Liver (tissue), 8 donors: ENCODE measurements at regions not wholly inside any gene's neighbourhood (a gene's known extent, or its start where the extent isn't known, plus 50 kb on each side); places are given as distances from the start of the nearest gene placed in this dataset.

Source experiments
- DNase-seq: peaks from one replicate; pipeline ENCODE4 v3.0.0-alpha.2; 2017; ENCODE audit warnings: low spot score
- H3K27ac ChIP-seq, 2 donors: one replicate each; pipeline ENCODE4 v1.7.0; 2013; ENCODE audit warnings: inconsistent platforms in 2 of 2, low read length in 2 of 2, control low read depth in 1 of 2, low read depth in 1 of 2, mild to moderate bottlenecking in 1 of 2
- H3K27me3 ChIP-seq, 4 donors: one replicate each; pipeline versions ENCODE4 v1.6.1 to v1.7.0; 2013; ENCODE audit warnings: low read length in 3 of 4, inconsistent platforms in 1 of 4, mild to moderate bottlenecking in 1 of 4, moderate library complexity in 1 of 4; ENCODE audit not compliant: control insufficient read depth in 4 of 4, insufficient read depth in 4 of 4
- H3K36me3 ChIP-seq, 4 donors: one replicate each; pipeline versions ENCODE4 v1.6.1 to v1.7.0; 2013; ENCODE audit warnings: low read length in 3 of 4, mild to moderate bottlenecking in 3 of 4, low read depth in 1 of 4, moderate library complexity in 1 of 4; ENCODE audit not compliant: control insufficient read depth in 4 of 4, insufficient read depth in 3 of 4
- H3K4me1 ChIP-seq, 4 donors: one replicate each; pipeline versions ENCODE4 v1.6.1 to v1.7.0; 2013; ENCODE audit warnings: low read length in 3 of 4, mild to moderate bottlenecking in 3 of 4, moderate library complexity in 1 of 4; ENCODE audit not compliant: control insufficient read depth in 4 of 4, insufficient read depth in 4 of 4
- H3K4me3 ChIP-seq, 3 donors: one replicate each; pipeline versions ENCODE4 v1.6.1 to v1.7.0; 2013; ENCODE audit warnings: low read length in 3 of 3, control low read depth in 1 of 3, low read depth in 1 of 3, mild to moderate bottlenecking in 1 of 3
- H3K9ac ChIP-seq, 2 donors: one replicate each; pipeline ENCODE4 v1.7.0; 2013; ENCODE audit warnings: low read length in 2 of 2, mild to moderate bottlenecking in 2 of 2, moderate library complexity in 2 of 2, control low read depth in 1 of 2, low read depth in 1 of 2
- H3K9me3 ChIP-seq, 4 donors: one replicate each; pipeline versions ENCODE4 v1.6.1 to v1.7.0; 2013; ENCODE audit warnings: low read length in 3 of 4; ENCODE audit not compliant: control insufficient read depth in 4 of 4
- EGR1 ChIP-seq, 2 donors: IDR thresholded peaks; 2 replicates each; pipeline ENCODE4 v1.6.1; 2016 to 2018; ENCODE audit warnings: antibody characterized with exemption in 2 of 2, low read depth in 2 of 2
- FOXA1 ChIP-seq: IDR thresholded peaks from 2 replicates; pipeline ENCODE4 v1.6.1; 2016; ENCODE audit warnings: antibody characterized with exemption
- FOXA2 ChIP-seq: IDR thresholded peaks from 2 replicates; pipeline ENCODE4 v1.6.1; 2016; ENCODE audit warnings: antibody characterized with exemption
- GABPA ChIP-seq, 2 donors: IDR thresholded peaks in 1 of 2; conservative IDR thresholded peaks in 1 of 2; 2 replicates each; pipeline ENCODE4 v1.6.1; 2016; ENCODE audit warnings: antibody characterized with exemption in 2 of 2, mild to moderate bottlenecking in 1 of 2, moderate library complexity in 1 of 2
- HNF4A ChIP-seq, 2 donors: conservative IDR thresholded peaks; 2 replicates each; pipeline ENCODE4 v1.6.1; 2016; ENCODE audit warnings: antibody characterized with exemption in 2 of 2, mild to moderate bottlenecking in 2 of 2
- HNF4G ChIP-seq: IDR thresholded peaks from 2 replicates; pipeline ENCODE4 v1.6.1; 2016; ENCODE audit warnings: antibody characterized with exemption
- JUND ChIP-seq, 2 donors: IDR thresholded peaks; 2 replicates each; pipeline ENCODE4 v1.6.1; 2016; ENCODE audit warnings: antibody characterized with exemption in 2 of 2
- NR2F2 ChIP-seq: IDR thresholded peaks from 2 replicates; pipeline ENCODE4 v1.6.1; 2016; ENCODE audit warnings: antibody characterized with exemption
- RAD21 ChIP-seq, 2 donors: IDR thresholded peaks; 2 replicates each; pipeline ENCODE4 v1.6.1; 2016; ENCODE audit warnings: antibody characterized with exemption in 2 of 2, mild to moderate bottlenecking in 2 of 2
- RXRA ChIP-seq, 2 donors: IDR thresholded peaks; 2 replicates each; pipeline ENCODE4 v1.6.1; 2017 to 2018; ENCODE audit warnings: antibody characterized with exemption in 2 of 2, mild to moderate bottlenecking in 1 of 2
- SP1 ChIP-seq: IDR thresholded peaks from 2 replicates; pipeline ENCODE4 v1.6.1; 2018; ENCODE audit warnings: antibody characterized with exemption, mild to moderate bottlenecking
- TAF1 ChIP-seq: conservative IDR thresholded peaks from 2 replicates; pipeline ENCODE4 v1.6.1; 2016; ENCODE audit warnings: antibody characterized with exemption, mild to moderate bottlenecking
- YY1 ChIP-seq: IDR thresholded peaks from 2 replicates; pipeline ENCODE4 v1.6.1; 2016; ENCODE audit warnings: antibody characterized with exemption, mild to moderate bottlenecking
- WGBS: extraction: QIAGEN DNeasy Blood & Tissue Kit; methylation state at CpG from one replicate; pipeline ENCODE4 v1.1.7; 2013; 5-methylcytosine and 5-hydroxymethylcytosine counted together
- TF ChIP-seq, protein P1 (sequence below): IDR thresholded peaks from 2 replicates; pipeline ENCODE4 v1.6.1; 2016; ENCODE audit warnings: antibody characterized with exemption
- TF ChIP-seq, protein P2 (sequence below): IDR thresholded peaks from 2 replicates; pipeline ENCODE4 v1.6.1; 2016; ENCODE audit warnings: antibody characterized with exemption
- TF ChIP-seq, protein P3 (sequence below): IDR thresholded peaks from 2 replicates; pipeline ENCODE4 v1.6.1; 2016; ENCODE audit warnings: antibody characterized with exemption
- TF ChIP-seq, protein P4 (sequence below): fragments of 150-350 bp; IDR thresholded peaks from 2 replicates; pipeline ENCODE4 v1.5.1; 2017; ENCODE audit warnings: improper control_type of control experiment, low read depth, low read length; ENCODE audit not compliant: missing input control
- TF ChIP-seq, protein P5 (sequence below): IDR thresholded peaks from 2 replicates; pipeline ENCODE4 v1.6.1; 2016; ENCODE audit warnings: antibody characterized with exemption, mild to moderate bottlenecking
- donor health status: healthy.
- donor health status: healthy.
- donor health status: healthy.
- donor health status: healthy.
- donor health status: healthy.

DNA sequence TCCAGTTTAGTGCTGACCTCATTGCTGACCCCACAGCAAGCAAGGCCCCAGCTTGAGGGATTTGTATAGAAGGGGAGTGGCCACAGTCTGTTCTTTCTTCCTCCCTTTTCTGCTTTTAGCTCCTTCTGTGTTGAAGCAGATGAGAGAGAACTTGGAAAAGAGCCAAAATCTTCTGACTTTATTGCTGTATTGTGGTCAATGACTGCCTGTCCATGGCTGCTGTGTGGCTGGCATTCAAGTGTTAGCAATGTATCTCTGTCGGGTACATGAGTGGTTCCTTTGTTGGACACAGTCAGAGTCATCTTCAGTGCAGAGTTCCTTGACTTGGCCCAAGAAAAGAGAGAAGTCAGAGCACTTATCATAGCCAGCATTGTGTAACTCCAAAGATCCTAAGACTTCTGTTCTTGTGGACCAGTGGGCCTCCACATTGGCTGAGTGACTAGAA is 154.1 kb downstream of the LRRC70 start (continued):
- TF ChIP-seq FOXA1: no peak
- TF ChIP-seq, protein P1, sequence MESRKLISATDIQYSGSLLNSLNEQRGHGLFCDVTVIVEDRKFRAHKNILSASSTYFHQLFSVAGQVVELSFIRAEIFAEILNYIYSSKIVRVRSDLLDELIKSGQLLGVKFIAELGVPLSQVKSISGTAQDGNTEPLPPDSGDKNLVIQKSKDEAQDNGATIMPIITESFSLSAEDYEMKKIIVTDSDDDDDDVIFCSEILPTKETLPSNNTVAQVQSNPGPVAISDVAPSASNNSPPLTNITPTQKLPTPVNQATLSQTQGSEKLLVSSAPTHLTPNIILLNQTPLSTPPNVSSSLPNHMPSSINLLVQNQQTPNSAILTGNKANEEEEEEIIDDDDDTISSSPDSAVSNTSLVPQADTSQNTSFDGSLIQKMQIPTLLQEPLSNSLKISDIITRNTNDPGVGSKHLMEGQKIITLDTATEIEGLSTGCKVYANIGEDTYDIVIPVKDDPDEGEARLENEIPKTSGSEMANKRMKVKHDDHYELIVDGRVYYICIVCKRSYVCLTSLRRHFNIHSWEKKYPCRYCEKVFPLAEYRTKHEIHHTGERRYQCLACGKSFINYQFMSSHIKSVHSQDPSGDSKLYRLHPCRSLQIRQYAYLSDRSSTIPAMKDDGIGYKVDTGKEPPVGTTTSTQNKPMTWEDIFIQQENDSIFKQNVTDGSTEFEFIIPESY: no peak
- TF ChIP-seq, protein P2, sequence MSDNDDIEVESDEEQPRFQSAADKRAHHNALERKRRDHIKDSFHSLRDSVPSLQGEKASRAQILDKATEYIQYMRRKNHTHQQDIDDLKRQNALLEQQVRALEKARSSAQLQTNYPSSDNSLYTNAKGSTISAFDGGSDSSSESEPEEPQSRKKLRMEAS: no peak

DNA sequence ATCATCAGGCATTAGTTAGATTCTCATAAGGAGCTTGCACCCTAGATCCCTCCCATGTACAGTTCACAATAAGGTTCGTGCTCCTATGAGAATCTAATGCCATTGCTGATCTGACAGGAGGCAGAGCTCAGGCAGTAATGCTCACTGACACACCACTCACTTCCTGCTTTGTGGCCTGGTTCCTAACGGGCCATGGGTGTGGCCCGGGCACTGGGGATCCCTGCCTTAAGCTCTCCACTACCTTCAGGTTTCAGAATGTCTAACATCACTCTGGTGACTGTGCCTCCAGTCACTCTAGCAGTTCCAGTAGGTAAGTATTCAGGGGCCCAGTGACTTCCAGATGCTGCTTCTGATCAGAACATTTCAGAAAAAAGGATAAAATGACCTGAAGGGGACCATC is 152.4 kb downstream of the LRRC70 start:
- WGBS: 68% methylated on average over 3 of the region's 3 CpGs
- Histone ChIP-seq H3K36me3 (no peaks in the 10 kb centered on the region), H3K27ac (no peak overlapping the region), H3K4me1 (no peaks in the 10 kb centered on the region), H3K27me3 (no peaks in the 10 kb centered on the region), H3K4me3 (no peak overlapping the region), H3K9ac (no peak overlapping the region), H3K9me3 (no peaks in the 10 kb centered on the region)
- TF ChIP-seq GABPA (IDR thresholded peaks at IDR 0.05 in 1 of 2, conservative IDR thresholded peaks at IDR 0.05 in 1 of 2): no peak
- TF ChIP-seq EGR1 (IDR thresholded peaks at IDR 0.05; ENCODE audit: low read depth in 2 of 2): no peak
- TF ChIP-seq RAD21 (IDR thresholded peaks at IDR 0.05): no peak
- TF ChIP-seq HNF4A (conservative IDR thresholded peaks at IDR 0.05): no peak
- no peak for TF ChIP-seq FOXA1
- TF ChIP-seq, protein P1: no peak
- TF ChIP-seq RXRA (IDR thresholded peaks at IDR 0.05): no peak
- no peak for TF ChIP-seq NR2F2
- TF ChIP-seq, protein P3, sequence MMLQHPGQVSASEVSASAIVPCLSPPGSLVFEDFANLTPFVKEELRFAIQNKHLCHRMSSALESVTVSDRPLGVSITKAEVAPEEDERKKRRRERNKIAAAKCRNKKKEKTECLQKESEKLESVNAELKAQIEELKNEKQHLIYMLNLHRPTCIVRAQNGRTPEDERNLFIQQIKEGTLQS: no peak
- TF ChIP-seq YY1: no peak
- no peak for TF ChIP-seq JUND (IDR thresholded peaks at IDR 0.05)
- TF ChIP-seq, protein P2: no peak
- no peak for TF ChIP-seq FOXA2
- TF ChIP-seq, protein P4, sequence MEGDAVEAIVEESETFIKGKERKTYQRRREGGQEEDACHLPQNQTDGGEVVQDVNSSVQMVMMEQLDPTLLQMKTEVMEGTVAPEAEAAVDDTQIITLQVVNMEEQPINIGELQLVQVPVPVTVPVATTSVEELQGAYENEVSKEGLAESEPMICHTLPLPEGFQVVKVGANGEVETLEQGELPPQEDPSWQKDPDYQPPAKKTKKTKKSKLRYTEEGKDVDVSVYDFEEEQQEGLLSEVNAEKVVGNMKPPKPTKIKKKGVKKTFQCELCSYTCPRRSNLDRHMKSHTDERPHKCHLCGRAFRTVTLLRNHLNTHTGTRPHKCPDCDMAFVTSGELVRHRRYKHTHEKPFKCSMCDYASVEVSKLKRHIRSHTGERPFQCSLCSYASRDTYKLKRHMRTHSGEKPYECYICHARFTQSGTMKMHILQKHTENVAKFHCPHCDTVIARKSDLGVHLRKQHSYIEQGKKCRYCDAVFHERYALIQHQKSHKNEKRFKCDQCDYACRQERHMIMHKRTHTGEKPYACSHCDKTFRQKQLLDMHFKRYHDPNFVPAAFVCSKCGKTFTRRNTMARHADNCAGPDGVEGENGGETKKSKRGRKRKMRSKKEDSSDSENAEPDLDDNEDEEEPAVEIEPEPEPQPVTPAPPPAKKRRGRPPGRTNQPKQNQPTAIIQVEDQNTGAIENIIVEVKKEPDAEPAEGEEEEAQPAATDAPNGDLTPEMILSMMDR: no peak
- TF ChIP-seq SP1: no peak
- TF ChIP-seq, protein P5, sequence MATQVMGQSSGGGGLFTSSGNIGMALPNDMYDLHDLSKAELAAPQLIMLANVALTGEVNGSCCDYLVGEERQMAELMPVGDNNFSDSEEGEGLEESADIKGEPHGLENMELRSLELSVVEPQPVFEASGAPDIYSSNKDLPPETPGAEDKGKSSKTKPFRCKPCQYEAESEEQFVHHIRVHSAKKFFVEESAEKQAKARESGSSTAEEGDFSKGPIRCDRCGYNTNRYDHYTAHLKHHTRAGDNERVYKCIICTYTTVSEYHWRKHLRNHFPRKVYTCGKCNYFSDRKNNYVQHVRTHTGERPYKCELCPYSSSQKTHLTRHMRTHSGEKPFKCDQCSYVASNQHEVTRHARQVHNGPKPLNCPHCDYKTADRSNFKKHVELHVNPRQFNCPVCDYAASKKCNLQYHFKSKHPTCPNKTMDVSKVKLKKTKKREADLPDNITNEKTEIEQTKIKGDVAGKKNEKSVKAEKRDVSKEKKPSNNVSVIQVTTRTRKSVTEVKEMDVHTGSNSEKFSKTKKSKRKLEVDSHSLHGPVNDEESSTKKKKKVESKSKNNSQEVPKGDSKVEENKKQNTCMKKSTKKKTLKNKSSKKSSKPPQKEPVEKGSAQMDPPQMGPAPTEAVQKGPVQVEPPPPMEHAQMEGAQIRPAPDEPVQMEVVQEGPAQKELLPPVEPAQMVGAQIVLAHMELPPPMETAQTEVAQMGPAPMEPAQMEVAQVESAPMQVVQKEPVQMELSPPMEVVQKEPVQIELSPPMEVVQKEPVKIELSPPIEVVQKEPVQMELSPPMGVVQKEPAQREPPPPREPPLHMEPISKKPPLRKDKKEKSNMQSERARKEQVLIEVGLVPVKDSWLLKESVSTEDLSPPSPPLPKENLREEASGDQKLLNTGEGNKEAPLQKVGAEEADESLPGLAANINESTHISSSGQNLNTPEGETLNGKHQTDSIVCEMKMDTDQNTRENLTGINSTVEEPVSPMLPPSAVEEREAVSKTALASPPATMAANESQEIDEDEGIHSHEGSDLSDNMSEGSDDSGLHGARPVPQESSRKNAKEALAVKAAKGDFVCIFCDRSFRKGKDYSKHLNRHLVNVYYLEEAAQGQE: no peak
- no peak for TF ChIP-seq HNF4G
- TF ChIP-seq TAF1: no peak
- no peak for DNase-seq
